ENCODE measurements at regions not wholly inside any gene's neighbourhood (a gene's known extent, or its start where the extent isn't known, plus 50 kb on each side); places are given as distances from the start of the nearest gene placed in this dataset.
A peak's percentile ranks its signal among the peaks of the same experiment; 100 is the strongest.
"Not testable (repeated sequence)": the region's sequence is repeated elsewhere in the genome, so short reads cannot be mapped to it uniquely, and the experiment has no call there.

- DNase-seq = no peak
These were observed 133.1 kb upstream of the IGSF10 start for GRCh38 chr3:151593928-151594327.

- no peak for DNase-seq
These were observed 131.4 kb upstream of the IGSF10 start for GRCh38 chr3:151592287-151592686.

DNA sequence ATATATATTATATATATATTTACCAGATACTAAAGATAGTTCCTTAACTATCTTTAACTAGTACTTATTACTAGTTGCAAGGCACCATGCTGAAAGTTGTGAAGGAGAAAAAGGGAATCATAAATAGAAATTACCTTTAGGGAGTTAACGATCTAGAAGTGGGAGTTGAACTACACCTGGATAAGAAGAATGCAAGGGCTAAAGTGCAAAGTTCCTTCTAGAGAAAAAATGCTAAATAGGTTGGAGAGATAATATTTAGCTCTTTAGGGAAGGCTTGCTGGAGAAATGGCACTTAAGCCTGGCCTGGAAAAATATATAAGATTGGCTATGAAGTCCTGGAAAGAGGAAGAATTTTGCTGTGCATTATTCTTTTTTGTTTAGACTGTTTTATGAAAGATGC lies 130.6 kb upstream of the IGSF10 start:
- DNase-seq = no peak

DNA sequence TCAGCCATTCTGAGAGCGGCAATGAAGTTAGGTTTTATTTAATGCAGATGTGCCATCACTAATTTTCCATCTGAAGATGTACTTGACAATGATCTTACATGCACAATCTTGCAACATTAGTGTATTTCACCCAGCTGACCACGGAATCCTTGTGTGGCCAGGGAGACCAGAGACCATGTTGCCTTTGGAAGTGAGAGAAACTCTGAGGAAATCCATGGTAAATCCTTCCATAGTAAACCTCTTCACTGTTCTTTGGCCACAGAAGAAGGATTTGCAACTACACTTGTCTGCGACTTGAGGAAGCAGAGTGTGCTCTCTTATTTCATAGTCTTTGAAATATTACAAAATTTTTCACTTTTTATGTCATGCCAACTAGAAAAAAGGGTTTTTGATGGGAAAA lies 128.4 kb upstream of the IGSF10 start:
- no peak for DNase-seq

DNA sequence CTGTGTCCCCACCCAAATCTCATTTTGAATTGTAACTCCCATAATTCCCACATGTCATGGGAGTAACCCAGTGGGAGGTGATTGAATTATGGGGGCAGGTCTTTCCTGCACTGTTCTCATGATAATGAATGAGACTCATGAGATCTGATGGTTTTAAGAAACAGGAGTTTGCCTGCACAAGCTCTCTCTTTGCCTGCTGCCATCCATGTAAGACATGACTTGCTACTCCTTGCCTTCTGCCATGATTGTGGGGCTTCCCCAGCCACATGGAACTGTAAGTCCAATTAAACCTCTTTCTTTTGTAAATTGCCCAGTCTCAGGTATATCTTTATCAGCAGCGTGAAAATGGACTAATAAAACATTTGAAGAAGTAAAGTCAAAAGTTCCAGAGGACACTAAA lies 126.8 kb upstream of the IGSF10 start:
- not testable (repeated sequence) for DNase-seq

DNA sequence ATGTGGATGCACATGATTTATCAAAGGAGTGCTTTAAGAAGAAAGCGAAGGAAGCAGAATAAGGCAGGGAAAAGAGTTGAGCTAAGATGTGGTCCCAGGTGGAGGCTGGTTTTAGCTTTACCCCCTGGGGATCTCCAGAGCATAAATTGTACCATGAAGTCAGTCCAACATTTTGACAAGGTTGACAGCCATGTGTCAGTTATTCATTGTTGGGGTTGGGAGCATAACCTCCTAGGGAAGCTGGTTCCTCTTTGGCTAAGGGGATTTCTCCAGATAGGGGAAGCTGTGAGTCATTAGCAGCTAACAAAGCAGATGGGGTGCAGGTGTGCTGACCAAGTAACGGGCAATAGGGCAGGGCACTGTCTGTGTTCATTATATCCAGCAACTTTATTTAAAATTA lies 123.7 kb upstream of the IGSF10 start:
- no peak for DNase-seq

DNA sequence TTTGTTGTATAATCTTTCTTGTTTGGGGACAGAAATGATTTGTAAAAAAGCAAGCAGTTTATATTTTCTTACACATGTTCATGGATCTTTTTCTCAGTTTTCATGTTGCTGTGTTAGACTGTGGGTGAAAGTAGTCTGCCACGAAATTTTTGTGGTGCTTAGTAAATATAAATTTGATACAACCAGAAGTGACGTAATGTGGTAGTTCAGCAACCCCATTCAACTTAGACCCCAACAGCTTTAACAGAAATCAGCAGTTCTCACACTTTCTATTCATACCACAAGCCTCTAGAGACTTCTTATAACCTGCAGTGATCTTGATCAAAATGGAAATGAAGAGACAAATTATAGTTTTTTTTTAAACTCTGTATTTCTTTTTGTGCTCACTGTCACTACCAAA lies 120.2 kb upstream of the IGSF10 start:
- DNase-seq = no peak

DNA sequence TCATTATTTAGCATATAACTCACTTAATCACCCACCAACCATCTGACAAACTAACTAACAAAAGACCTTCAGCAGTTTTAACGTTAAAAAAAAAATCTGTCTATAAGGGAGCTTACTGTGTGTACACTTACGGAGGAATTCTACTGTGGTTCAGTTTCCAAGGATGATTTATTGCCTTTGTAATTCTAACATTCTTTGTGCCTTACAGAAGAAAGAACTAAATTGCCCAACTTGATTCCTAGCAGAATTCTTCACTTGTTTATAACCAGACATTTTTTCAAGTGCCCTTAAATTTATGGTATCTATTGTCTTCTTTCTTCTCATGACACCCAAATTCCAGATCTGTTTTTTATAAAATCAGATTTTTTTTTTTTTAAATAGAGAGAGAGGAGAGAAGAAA lies 119.7 kb upstream of the IGSF10 start:
- DNase-seq = no peak

DNA sequence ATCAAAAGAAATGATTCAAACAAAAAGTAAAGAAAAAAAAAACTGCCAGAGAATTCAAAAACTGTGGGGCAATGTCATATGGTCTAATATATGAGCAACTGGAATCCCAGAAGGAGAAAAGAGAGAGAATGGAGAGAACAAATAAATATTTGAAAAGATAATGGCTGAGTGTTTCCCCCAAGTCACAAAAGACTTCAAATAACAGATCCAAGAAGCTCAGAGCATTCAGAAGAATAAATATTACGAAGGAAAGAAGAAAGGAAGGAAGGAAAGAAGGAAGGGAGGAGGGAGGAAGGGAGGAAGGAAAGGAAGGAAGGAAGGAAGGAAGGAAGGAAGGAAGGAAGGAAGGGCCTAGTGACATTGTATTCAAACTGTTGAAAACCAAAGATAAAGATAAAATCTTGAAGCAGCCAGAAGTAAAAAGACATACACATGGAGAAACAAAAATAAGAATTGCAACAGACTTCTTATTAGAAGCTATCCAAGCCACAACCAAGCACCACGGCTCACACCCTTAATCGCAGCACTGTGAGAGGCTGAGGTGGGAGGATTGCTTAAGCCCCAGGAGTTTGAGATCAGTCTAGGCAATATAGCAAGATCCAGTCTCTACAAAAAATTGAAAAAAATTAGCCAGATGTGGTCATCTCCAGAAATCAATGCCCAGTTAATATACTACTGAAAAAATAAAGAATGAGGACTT lies 118.9 kb upstream of the IGSF10 start:
- no peak for DNase-seq

- no peak for DNase-seq
These were observed 117.6 kb upstream of the IGSF10 start for GRCh38 chr3:151578495-151578894.

- DNase-seq = no peak
These were observed 115.8 kb upstream of the IGSF10 start for GRCh38 chr3:151576511-151577137.

DNA sequence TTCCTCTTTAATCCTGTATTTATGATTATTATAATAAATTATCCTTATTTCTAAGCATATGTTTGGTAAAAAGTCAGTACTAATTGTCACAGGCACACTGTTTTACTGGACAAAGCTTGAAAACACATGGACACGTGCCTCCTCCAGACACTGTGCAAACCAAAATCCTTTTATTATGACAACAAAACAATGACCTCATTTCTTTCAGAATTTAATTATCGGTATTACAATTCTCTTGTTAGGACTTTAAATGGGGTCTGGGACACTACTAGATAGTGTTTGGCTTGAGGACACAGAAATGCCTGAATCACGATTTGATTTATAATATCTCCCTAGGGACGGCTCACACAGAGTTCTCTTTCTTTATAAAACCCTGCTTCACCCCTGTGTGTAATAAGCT lies 107.3 kb upstream of the IGSF10 start:
- DNase-seq = peak; percentile 78

- DNase-seq = no peak
These were observed 106.6 kb upstream of the IGSF10 start for GRCh38 chr3:151567477-151567876.

- DNase-seq = no peak
These were observed 103.4 kb upstream of the IGSF10 start for GRCh38 chr3:151564261-151564660.

DNA sequence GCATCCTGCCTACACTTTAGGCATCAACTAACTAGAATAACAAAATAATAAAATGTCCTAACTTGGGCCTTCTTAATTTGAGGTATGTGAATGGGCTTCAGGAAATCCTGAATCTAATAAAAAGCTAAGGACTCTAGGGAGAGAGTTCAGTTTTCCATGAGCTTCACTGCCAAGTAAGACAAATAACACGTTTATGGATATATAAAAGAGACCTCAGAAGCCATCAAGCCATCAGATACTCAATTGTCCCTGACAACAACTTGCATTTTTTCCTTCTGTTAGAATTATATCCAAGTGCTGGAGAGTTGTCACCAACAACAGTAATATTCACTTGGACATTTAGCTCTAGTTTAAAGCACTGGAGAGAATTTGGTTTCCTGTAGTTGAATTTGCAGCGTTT lies 102.4 kb upstream of the IGSF10 start:
- DNase-seq = no peak

GRCh38 chr3:151562891-151563290 lies 102.0 kb upstream of the IGSF10 start:
- no peak for DNase-seq

DNA sequence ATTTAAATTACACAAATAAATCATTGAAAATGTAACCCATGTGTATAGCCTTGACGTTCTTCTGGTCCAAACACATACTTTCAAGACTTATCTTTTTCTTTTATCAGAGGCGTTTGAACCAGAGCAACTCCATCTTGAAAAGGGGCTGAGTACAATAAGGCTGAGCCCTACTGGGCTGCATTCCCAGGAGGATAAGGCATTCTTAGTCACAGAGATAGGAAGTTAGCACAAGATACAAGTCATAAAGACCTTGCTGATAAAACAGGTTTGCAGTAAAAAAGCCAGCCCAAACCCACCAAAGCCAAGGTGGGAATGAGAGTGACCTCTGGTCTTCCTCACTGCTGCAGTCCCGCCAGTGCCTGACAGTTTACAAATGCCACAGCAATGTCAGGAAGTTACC lies 101.0 kb upstream of the IGSF10 start:
- no peak for DNase-seq

DNA sequence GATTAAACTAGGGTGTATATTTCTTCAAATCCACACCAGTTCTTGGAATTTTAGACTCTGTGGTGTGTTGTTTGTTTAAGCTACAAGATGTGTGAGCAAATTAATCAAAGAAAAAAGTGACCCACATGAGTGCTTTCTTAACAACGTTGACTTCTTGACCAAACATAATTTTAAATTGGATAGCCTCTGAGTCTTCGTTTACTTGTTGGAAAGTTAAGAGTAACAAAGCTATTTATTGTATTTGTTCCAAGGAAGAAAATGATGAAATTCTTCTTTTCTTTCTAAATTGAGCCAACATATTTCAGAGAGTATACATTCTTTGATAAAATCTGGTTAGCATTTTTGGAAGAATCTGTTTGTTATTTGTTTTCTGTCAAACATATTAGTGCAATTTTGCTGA lies 99.9 kb upstream of the IGSF10 start:
- DNase-seq = no peak

GRCh38 chr3:151559736-151560135 lies 98.9 kb upstream of the IGSF10 start:
- no peak for DNase-seq

DNA sequence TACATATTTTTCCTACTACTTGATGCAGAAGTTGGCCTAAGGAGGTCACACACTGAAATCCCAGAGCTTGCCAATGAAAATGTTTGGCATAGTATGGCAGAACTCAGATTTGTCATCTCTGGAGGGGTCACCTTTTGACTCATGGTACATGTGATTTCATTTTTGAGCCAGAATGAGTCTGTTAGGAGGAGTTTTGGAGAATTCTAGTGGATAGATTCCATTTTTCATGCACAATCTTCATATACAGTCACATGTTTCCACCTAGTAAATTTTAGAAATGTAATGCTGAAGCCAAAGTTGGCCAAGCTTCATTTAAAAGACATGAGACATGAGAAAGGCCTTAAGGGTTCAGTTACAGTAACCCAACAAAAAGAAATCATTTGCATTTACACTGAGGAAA lies 97.8 kb upstream of the IGSF10 start:
- no peak for DNase-seq

- DNase-seq = no peak
These were observed 96.4 kb upstream of the IGSF10 start for GRCh38 chr3:151557068-151557840.

- DNase-seq = no peak
These were observed 95.7 kb upstream of the IGSF10 start for GRCh38 chr3:151556596-151556995.

DNA sequence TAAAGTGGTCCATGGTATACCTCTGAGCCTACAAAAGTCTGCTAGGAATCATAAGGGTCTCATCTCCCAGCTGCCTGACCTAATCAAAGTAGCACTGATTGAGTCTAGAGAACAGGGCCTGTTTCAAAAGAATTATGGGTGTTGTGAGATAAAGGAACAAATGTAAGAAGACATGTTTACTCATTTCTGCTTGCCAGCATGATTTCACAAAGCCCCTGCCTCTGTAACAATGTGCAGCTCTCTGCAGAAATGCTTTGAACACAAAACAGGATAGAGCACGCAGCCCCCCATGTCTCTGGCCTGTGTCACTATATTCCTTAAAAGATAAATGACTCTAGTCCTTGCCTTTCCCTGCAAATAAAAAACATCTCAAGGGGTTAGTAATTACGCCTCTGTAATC lies 94.7 kb upstream of the IGSF10 start:
- no peak for DNase-seq

- DNase-seq = no peak
These were observed 93.0 kb upstream of the IGSF10 start for GRCh38 chr3:151553888-151554287.

All from NCI-H1436 (cell line).